Heart left ventricle (tissue), 13 donors: ENCODE measurements at regions not wholly inside any gene's neighbourhood (a gene's known extent, or its start where the extent isn't known, plus 50 kb on each side); places are given as distances from the start of the nearest gene placed in this dataset.

Experiments
- POLR2A ChIP-seq, 2 donors: fragments of 450-650 bp; IDR thresholded peaks; one replicate each; pipeline ENCODE4 v1.6.1; 2017; ENCODE audit warnings: antibody characterized with exemption in 2 of 2, mild to moderate bottlenecking in 2 of 2, moderate library complexity in 2 of 2
- TF ChIP-seq, protein P1 (sequence below), 12 donors: fragments of 200-600 bp; sonication (generic) in 4 of 12; IDR thresholded peaks; one replicate each; pipeline versions ENCODE4 v1.5.0 to v1.8.0; 2018 to 2022; ENCODE audit warnings: antibody characterized with exemption in 12 of 12, mild to moderate bottlenecking in 5 of 12
- donor health status: ischemic (EF 13 %, LVEDD 7.1; RV severe dilation, severe dysfunction).
- donor health status: DM: no; HTN: yes; CAD: no.
- donor health status: DM: no; HTN: no; CAD: no.
- donor health status: ischemic (EF 25% LVEDD 6.9; RV normal size, moderate dysfunction).
- donor health status: ischemic (EF 25% LVEDD 5.7; RV mildly dilated, moderate dysfunction).
- donor health status: ischemic (EF 35%, LVEDD 5.7; RV mildly dilated, moderate dysfunction).
- donor health status: nonischemic (EF 11% LVEDD 7.7; RV severe dilation, severe dysfunction).
- donor health status: DM: yes; HTN: yes; CAD: no.
- donor health status: PGD.
- donor health status: ischemic (EF 29% LVEDD 5.4; RV normal size, mild dysfunction).
- donor health status: nonischemic (EF 23%, LVEDD 6.1; RV moderate dilation, normal function).

DNA sequence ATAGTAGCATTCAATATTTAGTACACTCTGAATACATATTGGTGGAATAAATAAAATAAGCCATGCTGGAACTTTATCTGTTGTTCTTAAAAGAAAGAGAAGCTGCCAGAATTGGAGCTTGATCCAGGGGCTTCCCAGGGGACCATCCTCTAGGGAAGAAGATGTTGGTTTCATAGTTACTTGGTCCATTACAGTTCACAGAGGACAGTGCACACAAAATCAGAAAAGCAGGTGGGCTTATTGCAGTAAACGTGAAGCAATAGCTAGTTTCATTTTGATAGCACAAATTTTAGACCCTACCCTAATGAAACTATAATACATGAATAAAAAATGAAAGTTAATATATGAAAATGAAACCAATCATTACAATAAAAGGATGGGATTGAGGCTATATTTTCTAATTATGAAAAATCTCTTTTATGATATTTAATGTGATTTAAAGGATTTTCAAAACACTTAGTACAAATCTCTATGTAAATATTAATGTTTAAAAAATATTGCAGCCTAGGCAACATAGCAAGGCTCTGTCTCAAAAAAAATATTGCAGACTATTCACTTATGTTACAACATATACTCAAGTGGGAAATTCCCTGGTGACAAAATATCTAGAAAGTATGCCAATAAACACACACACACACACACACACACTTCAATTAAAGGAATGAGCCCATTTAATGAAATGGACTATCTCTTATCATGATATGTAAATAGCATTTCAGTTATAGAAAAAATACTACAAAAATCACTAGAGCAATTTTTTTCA, 227.0 kb upstream of the MARCKS start:
- no peak for TF ChIP-seq POLR2A (IDR thresholded peaks at IDR 0.05)
- TF ChIP-seq, protein P1, sequence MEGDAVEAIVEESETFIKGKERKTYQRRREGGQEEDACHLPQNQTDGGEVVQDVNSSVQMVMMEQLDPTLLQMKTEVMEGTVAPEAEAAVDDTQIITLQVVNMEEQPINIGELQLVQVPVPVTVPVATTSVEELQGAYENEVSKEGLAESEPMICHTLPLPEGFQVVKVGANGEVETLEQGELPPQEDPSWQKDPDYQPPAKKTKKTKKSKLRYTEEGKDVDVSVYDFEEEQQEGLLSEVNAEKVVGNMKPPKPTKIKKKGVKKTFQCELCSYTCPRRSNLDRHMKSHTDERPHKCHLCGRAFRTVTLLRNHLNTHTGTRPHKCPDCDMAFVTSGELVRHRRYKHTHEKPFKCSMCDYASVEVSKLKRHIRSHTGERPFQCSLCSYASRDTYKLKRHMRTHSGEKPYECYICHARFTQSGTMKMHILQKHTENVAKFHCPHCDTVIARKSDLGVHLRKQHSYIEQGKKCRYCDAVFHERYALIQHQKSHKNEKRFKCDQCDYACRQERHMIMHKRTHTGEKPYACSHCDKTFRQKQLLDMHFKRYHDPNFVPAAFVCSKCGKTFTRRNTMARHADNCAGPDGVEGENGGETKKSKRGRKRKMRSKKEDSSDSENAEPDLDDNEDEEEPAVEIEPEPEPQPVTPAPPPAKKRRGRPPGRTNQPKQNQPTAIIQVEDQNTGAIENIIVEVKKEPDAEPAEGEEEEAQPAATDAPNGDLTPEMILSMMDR (IDR thresholded peaks at IDR 0.05), result no peak
